ENCODE measurements at regions not wholly inside any gene's neighbourhood (a gene's known extent, or its start where the extent isn't known, plus 50 kb on each side); places are given as distances from the start of the nearest gene placed in this dataset.

GRCh38 chr13:76619631-76620030, 266.6 kb downstream of the KCTD12 start:
- no peak for TF ChIP-seq CTCF (IDR thresholded peaks at IDR 0.05; ENCODE audit: insufficient read depth, low read depth, low read length)
- no peak for DNase-seq (ENCODE audit: low read depth)
- no peak overlapping the region for H3K4me3 ChIP-seq (ENCODE audit: low read depth, low read length)

GRCh38 chr13:76610819-76611415, 275.3 kb downstream of the KCTD12 start:
- no peak for DNase-seq (ENCODE audit: low read depth)
- no peak overlapping the region for H3K4me3 ChIP-seq (ENCODE audit: low read depth, low read length)
- TF ChIP-seq CTCF (IDR thresholded peaks at IDR 0.05; ENCODE audit: insufficient read depth, low read depth, low read length), result no peak

- no peak for DNase-seq (ENCODE audit: low read depth)
- H3K4me3 ChIP-seq (ENCODE audit: low read depth, low read length), result no peak overlapping the region
- TF ChIP-seq CTCF (IDR thresholded peaks at IDR 0.05; ENCODE audit: insufficient read depth, low read depth, low read length), result no peak
These were observed 276.6 kb downstream of the KCTD12 start for GRCh38 chr13:76609643-76610042.

GRCh38 chr13:76607866-76608265, 278.3 kb downstream of the KCTD12 start:
- no peak for DNase-seq (ENCODE audit: low read depth)
- TF ChIP-seq CTCF (IDR thresholded peaks at IDR 0.05; ENCODE audit: insufficient read depth, low read depth, low read length), result no peak
- H3K4me3 ChIP-seq (ENCODE audit: low read depth, low read length), result no peak overlapping the region

GRCh38 chr13:76600081-76600480, 286.1 kb downstream of the KCTD12 start:
- DNase-seq (ENCODE audit: low read depth), result peak; percentile 18
- no peak for TF ChIP-seq CTCF (IDR thresholded peaks at IDR 0.05; ENCODE audit: insufficient read depth, low read depth, low read length)
- no peak overlapping the region for H3K4me3 ChIP-seq (ENCODE audit: low read depth, low read length)

GRCh38 chr13:76597868-76598267, 288.3 kb downstream of the KCTD12 start:
- no peak for DNase-seq (ENCODE audit: low read depth)
- TF ChIP-seq CTCF (IDR thresholded peaks at IDR 0.05; ENCODE audit: insufficient read depth, low read depth, low read length), result no peak
- H3K4me3 ChIP-seq (ENCODE audit: low read depth, low read length), result no peak overlapping the region

- DNase-seq (ENCODE audit: low read depth), result no peak
- H3K4me3 ChIP-seq (ENCODE audit: low read depth, low read length), result no peak overlapping the region
- no peak for TF ChIP-seq CTCF (IDR thresholded peaks at IDR 0.05; ENCODE audit: insufficient read depth, low read depth, low read length)
These were observed 290.0 kb downstream of the KCTD12 start for GRCh38 chr13:76596216-76596615.
